NOMO-1 treated with dmso at 0.1 percent for 144 hours (cell line): ENCODE measurements at regions not wholly inside any gene's neighbourhood (a gene's known extent, or its start where the extent isn't known, plus 50 kb on each side); places are given as distances from the start of the nearest gene placed in this dataset.

Source experiments
- DNase-seq: peaks from one replicate; lab custom pipeline; 2025; ENCODE audit not compliant: unreplicated experiment; lab: John Stamatoyannopoulos, UW

DNA sequence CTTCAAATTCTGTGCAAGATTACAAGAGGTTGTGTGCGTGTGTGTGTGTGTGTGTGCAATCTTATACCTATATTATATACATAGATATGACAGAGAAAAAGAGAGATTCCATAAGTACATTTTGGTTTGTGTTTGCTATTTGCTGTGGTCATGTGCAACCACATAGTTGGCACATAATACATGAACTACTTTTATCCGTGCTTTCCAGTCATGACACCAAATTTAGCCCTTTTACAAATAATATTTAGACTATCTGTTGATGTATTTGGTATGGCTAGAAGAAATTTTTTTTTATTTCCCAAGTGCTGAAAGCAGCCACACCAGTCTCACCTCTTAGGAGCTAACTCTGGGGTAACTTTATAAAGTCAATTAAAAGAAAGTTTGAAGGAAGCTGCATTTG lies 63.5 kb upstream of the EGFR start:
- DNase-seq, result no peak

DNA sequence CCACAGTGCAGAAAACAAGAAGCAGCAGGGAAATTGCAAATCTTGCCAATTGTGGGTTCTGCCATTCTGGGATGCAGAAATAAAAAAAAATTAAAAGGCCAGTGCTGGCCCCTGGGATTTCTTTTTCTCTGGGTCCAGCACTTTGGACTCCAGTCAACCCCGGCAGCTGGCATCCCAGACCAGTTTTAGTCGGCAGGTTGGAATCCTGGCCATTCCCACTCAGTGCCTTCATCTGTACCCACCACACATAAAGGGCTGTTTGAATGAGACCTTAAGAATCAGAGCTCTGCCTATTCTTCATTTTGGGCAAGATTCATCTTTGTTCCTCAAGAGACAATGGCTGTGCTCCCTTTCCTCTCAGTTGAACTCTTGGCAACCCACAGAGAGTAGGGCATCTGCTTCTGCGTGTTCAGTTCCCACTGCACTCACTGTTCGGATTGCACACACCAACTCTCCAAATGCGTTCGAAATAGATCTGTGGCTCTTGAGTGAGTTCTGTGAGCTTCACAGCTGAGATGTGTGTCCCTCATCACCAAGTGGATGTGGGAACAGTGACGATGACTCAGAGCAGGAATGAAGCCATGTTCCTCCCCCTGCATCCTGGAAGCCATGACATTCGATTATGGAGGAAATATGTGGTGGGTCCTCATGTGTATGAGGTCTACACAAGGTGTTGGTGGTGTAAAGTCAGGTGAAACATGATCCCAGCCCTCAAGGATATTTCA lies 63.0 kb upstream of the EGFR start:
- no peak for DNase-seq

DNA sequence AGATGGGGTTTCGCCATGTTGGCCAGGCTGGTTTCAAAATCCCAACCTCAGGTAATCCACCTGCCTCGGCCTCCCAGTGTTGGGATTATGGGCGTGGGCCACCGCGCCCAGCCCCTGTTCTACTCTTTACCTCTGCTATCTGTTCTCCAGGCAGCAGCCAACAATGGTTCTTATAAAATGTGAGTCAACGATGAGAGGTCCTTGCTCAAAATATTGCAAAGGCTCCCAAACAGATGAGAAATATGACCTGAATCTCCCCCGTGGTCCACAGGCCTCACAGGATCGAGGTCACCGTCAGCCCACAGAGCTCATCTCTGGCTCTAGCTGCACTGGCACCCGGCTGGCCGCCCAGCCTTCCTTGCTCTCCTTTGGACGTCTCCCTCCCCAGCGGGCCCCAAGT lies 62.0 kb upstream of the EGFR start:
- no peak for DNase-seq

DNA sequence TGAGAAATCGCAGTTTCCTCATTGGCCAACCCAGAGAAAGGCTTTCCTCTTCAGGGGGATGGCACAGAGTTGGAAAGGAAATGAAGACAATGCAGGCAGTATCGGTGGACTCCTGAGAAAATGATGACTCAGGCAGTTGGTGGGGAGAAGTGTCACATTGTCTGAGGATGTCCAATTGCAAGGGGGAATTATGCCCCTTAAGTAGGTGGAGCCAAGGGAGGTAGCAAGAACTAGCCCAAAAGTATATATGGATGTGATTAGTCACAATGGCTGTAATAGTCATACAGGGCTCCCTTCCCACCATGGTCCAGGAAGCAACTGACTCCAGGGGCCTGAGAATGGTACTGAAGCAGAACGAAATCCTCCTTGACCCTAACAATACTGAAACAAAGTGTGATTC lies 58.3 kb upstream of the EGFR start:
- no peak for DNase-seq

DNA sequence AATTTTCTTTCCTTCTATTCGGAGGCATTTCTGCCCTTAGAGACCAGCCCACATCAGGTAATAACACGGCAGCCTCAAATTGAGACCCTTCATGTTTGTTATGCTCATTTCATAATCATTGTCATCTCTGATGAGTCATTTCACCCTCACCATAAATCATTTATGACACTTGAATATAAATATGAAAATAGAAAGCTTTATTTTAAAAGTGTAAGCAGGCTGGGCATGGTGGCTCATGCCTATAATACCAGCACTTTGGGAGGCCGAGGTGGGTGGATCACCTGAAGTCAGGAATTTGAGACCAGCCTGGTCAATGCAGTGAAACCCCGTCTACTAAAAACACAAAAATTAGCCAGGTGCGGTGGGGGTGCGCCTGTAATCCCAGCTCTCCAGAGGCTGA lies 57.4 kb upstream of the EGFR start:
- no peak for DNase-seq

DNA sequence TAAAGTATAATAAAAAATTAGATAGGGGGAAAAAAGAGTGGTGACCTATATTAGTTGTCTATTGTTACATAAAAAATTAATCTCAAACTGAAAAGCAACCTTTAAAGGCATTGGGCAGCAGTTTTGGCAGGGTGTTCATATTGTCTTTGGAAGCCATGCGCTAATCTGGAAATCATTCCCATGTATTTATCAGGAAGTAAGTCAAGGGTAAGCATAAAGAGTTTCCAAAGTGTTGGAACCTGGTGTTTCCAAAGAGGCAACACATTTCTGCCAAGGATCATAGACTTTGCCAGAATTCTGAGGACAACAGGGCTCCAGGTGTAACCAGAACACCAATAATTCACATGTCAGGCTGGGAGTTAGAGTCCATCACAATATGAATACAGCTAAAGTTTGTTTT lies 55.7 kb upstream of the EGFR start:
- DNase-seq, result no peak

DNA sequence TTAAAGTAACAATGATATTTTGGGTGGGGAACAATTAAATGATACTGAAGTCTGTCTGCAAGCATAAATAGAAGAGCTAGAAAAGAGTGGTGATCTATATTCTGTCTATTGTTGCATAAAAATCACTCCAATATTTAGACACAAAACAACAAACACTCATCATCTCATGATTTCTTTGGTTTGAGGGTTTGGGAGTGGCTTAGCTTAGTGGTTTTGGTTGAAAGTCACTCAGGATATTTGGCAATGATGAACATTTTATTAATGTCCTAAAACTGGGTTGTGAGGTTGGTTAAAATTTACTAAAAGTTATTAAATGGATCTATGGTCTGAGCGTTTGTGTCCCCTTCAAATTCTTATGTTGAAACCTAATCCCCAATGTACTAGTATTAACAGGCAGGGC lies 54.7 kb upstream of the EGFR start:
- DNase-seq, result no peak

DNA sequence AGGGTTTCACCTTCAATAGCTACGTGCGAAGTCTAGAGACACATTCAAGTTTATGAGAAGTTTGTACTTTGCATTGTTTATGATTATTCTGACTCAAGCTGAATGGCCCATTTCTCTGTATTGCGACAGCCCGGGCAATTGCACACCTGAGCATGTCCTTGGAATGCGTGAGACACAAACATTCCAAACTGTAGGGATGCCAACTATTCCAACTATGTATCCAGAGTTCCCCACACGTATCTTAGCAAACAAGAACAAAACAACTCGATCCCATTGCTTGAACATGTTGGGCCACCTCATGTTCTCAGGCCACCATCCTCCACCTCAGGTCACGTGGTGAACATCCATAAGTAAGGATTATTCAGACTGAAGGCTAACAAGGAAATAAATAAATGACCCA lies 51.4 kb upstream of the EGFR start:
- no peak for DNase-seq

DNA sequence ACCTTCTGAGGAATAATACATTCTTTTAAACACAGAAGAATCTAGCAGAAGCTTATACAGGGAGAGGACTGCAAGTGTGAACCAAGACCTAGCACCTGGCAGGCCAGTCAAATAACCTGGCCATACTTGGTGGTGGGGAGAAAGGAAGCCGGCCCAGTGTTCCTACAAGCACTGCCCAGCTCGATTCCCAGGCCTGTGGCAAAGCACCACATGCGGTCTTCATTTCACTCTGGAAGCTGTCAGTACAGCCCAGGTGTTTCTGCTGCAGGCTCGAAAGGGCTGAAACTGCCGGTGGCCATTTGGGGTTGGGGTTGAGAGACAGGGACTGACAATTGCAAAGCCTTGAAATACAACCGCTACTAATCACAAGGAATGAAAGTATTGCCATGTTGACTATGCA lies 50.8 kb upstream of the EGFR start:
- DNase-seq, result no peak
